Left lobe of liver (tissue), 2 donors: ENCODE measurements at regions not wholly inside any gene's neighbourhood (a gene's known extent, or its start where the extent isn't known, plus 50 kb on each side); places are given as distances from the start of the nearest gene placed in this dataset.
"Not testable (repeated sequence)": the region's sequence is repeated elsewhere in the genome, so short reads cannot be mapped to it uniquely, and the experiment has no call there.

Source experiments
- ATAC-seq: fragments of 200-7000 bp; cut with Tn5 transposase; one replicate; pipeline ENCODE4 v1.9.1; 2020; ENCODE audit warnings: mild to moderate bottlenecking, moderate library complexity
- DNase-seq: peaks from one replicate; pipeline ENCODE4 v3.0.0-alpha.2; 2020; ENCODE audit warnings: low spot score
- donor health status: DM: no; HTN: no; CAD: no; lungs with moderate emphysema.
- donor health status: DM: no; HTN: yes; CAD: no.

- no peak for DNase-seq
Observed at GRCh38 chr5:135185481-135186065, 151.5 kb upstream of the PITX1 start.

GRCh38 chr5:135184646-135185045 is 150.6 kb upstream of the PITX1 start:
- ATAC-seq, result no peak
- DNase-seq, result no peak

More at GRCh38 chr5:135185481-135186065, 151.5 kb upstream of the PITX1 start:
- ATAC-seq, result no peak

GRCh38 chr5:135183464-135183863 is 149.4 kb upstream of the PITX1 start:
- DNase-seq (no peak), ATAC-seq (no peak)

- ATAC-seq (no peak), DNase-seq (no peak)
Observed at GRCh38 chr5:135182675-135183074, 148.6 kb upstream of the PITX1 start.

- ATAC-seq (no peak), DNase-seq (no peak)
Observed at GRCh38 chr5:135181653-135182052, 147.6 kb upstream of the PITX1 start.

- ATAC-seq (no peak), DNase-seq (no peak)
Observed at GRCh38 chr5:135179308-135179980, 145.4 kb upstream of the PITX1 start.

- DNase-seq (no peak), ATAC-seq (no peak)
Observed at GRCh38 chr5:135178476-135179155, 144.6 kb upstream of the PITX1 start.

- ATAC-seq (no peak), DNase-seq (no peak)
Observed at GRCh38 chr5:135177591-135177990, 143.6 kb upstream of the PITX1 start.

- ATAC-seq (no peak), DNase-seq (no peak)
Observed at GRCh38 chr5:135176991-135177390, 143.0 kb upstream of the PITX1 start.

GRCh38 chr5:135174315-135175096 is 140.5 kb upstream of the PITX1 start:
- DNase-seq, result no peak
- no peak for ATAC-seq

- ATAC-seq (no peak), DNase-seq (no peak)
Observed at GRCh38 chr5:135173662-135174290, 139.7 kb upstream of the PITX1 start.

GRCh38 chr5:135172718-135173117 is 138.7 kb upstream of the PITX1 start:
- ATAC-seq (no peak), DNase-seq (no peak)

GRCh38 chr5:135171336-135171735 is 137.3 kb upstream of the PITX1 start:
- no peak for DNase-seq
- no peak for ATAC-seq

GRCh38 chr5:135170500-135170899 is 136.5 kb upstream of the PITX1 start:
- DNase-seq (no peak), ATAC-seq (no peak)

- ATAC-seq (no peak), DNase-seq (no peak)
Observed at GRCh38 chr5:135169753-135170152, 135.7 kb upstream of the PITX1 start.

- ATAC-seq, result no peak
- DNase-seq, result no peak
Observed at GRCh38 chr5:135167634-135168033, 133.6 kb upstream of the PITX1 start.

GRCh38 chr5:135164873-135165614 is 131.0 kb upstream of the PITX1 start:
- DNase-seq, ATAC-seq: not testable (repeated sequence)

- DNase-seq (no peak), ATAC-seq (no peak)
Observed at GRCh38 chr5:135163964-135164363, 129.9 kb upstream of the PITX1 start.

GRCh38 chr5:135163391-135163790 is 129.4 kb upstream of the PITX1 start:
- ATAC-seq (no peak), DNase-seq (no peak)

- ATAC-seq (no peak), DNase-seq (no peak)
Observed at GRCh38 chr5:135162661-135163265, 128.7 kb upstream of the PITX1 start.
